ENCODE measurements at regions not wholly inside any gene's neighbourhood (a gene's known extent, or its start where the extent isn't known, plus 50 kb on each side); places are given as distances from the start of the nearest gene placed in this dataset.
"Not testable (repeated sequence)": the region's sequence is repeated elsewhere in the genome, so short reads cannot be mapped to it uniquely, and the experiment has no call there.

DNA sequence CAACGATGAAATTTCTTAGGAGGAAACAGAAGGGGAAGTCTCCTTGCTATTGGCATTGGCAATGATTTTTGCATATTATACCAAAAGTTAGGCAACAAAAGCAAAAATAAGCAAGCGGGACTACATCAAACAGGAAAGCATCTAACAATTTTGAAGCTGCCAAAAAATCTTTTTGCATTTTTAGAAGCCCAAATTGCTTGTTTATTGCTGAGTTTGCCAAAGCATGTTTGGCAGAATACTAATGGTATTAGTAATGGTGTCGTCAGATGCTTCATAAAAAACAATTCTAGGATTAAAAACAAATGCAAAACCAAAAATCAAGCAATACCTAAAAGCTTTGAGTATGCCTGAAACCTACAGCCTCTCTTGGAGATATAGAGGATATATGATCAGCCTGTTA lies 80.0 kb downstream of the GALR1 start:
- in situ Hi-C loops (cut with MboI; ENCODE audit: low sequenced_read_pairs): no loop called here

- in situ Hi-C loops (cut with MboI; ENCODE audit: low sequenced_read_pairs): no loop called here
Observed at GRCh38 chr18:77334876-77335275, 85.2 kb downstream of the GALR1 start.

- in situ Hi-C loops (cut with MboI; ENCODE audit: low sequenced_read_pairs): no loop called here
Observed at GRCh38 chr18:77337604-77338003, 88.0 kb downstream of the GALR1 start.

- in situ Hi-C loops (cut with MboI; ENCODE audit: low sequenced_read_pairs): no loop called here
Observed at GRCh38 chr18:77339093-77339492, 89.4 kb downstream of the GALR1 start.

DNA sequence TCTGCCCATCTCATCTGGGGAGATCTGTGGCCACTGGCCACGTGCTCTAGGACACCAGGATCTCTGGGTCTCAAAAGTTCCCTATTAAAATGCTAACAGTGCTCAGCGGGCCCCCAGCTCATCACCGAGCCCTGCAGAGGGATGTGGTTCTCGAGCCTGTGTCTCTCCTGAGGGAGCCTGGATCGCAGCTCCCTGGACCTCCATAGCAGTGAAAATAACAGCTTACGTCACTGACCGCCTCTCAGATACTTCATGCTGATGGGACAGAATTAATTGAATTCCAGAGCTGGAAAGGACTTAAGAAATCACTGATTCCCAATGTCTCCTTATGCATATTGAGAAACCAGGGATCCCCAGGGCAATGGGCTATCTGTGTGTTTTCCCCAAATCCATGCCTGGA lies 90.0 kb downstream of the GALR1 start:
- in situ Hi-C loops (cut with MboI; ENCODE audit: low sequenced_read_pairs): no loop called here

DNA sequence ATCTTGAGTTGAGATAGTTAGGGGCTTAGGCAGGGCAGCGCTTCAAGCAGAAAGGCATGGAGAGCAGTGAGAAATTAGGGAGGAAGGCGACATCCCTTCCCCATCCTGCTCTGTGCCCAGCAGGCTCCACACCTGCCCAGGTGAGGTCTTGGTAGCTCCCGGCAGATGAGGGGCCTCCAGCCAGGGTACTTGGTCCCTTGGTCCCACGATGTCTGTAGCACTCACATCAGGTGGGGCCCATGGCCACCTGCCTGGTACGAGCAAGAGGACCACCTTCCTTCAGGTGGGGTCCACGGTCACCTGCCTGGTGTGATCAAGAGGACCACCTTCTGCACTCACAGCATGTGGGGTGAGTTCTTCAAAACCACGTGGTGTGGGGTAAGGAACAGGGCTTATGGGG lies 91.2 kb downstream of the GALR1 start:
- in situ Hi-C loops (cut with MboI; ENCODE audit: low sequenced_read_pairs): no loop called here

GRCh38 chr18:77341527-77342325 lies 92.1 kb downstream of the GALR1 start:
- in situ Hi-C loops (cut with MboI; ENCODE audit: low sequenced_read_pairs): no loop called here

- in situ Hi-C loops (cut with MboI; ENCODE audit: low sequenced_read_pairs): no loop called here
Observed at GRCh38 chr18:77342736-77343135, 93.1 kb downstream of the GALR1 start.

- in situ Hi-C loops (cut with MboI; ENCODE audit: low sequenced_read_pairs): no loop called here
Observed at GRCh38 chr18:77343846-77344510, 94.3 kb downstream of the GALR1 start.

- in situ Hi-C loops (cut with MboI; ENCODE audit: low sequenced_read_pairs): no loop called here
Observed at GRCh38 chr18:77344786-77345500, 95.3 kb downstream of the GALR1 start.

DNA sequence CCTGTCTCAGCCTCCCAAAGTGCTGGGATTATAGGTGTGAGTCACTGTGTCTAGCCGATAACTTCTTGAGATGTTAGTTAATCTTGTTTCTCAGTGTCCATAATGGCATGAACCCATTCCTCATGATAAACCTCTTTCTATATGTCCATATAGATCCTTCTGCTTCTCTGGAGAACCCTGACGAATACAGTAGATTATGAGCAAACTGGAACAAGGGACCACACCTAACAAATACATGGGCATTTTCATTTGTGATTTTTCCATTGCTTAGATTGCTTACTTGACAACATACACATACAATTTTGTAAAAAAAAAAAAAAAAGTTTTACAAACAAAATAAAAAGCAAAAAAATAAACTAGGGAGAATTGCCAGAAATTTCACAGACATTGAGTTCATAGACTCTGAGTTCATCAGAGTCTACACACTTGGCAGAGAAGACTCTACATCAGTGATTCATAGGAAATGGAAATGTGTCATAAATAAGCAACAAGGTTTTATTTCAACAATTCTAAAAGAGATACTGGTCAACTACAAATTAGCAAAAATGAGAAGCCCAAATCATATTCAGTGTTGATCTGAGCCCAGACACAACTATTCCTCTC lies 96.7 kb downstream of the GALR1 start:
- in situ Hi-C loops (cut with MboI; ENCODE audit: low sequenced_read_pairs): no loop called here

DNA sequence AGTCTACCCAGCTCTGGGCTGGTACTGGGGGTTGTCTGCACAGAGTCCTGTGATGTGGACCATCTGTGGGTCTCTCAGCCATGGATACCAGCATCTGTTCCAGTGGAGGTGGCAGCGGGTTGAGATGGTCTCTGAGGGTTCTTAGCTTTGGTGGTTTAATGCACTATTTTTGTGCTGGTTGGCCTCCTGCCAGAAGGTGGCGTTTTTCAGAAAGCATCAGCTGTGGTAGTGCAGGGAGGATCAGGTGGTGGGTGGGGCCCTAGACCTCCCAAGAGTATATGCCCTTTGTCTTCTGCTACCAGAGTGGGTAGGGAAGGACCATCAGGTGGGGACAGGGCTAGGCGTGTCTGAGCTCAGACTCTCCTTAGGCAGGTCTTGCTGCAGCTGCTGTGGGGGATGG lies 103.7 kb downstream of the GALR1 start:
- in situ Hi-C loops (cut with MboI; ENCODE audit: low sequenced_read_pairs): not testable (repeated sequence)

- in situ Hi-C loops (cut with MboI; ENCODE audit: low sequenced_read_pairs): no loop called here
Observed at GRCh38 chr18:77359561-77360314, 110.1 kb downstream of the GALR1 start.

DNA sequence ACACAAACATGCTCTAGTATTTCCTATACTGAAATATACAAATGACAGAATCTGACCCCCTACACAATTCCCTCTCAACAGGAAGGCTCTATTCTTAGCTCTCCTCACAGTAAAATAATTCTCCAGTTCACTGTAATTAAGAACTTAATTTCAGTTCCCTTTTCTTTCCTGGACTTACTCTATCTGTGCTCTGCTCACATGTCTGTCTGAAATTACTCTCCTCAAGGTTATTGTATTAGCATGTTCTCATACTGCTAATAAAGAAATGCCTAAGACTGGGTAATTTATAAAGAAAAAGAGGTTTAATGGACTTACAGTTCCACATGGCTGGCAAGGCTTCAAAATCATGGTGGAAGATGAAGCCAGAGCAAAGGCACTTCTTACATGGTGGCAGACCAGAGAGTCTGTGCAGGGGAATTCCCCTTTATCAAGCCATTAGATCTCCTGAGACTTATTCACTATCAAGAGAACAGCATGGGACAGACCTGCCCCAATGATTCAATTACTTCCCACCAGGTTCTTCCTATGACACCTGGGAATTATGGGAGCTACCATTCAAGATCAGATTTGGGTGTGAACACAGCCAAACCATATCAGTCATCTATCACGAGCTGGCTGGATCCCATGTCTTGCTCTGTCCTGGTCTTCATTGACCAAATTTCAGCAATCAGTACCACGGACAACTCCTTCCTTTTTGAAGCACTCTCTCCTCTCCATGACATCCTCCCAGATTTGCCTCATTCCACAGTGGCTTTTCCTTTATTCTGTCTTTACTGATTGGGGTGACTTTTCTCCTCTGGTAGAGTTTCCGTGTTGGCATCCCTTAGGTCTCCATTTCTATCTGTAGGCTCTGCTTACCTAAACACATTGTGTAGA lies 110.9 kb downstream of the GALR1 start:
- in situ Hi-C loops (cut with MboI; ENCODE audit: low sequenced_read_pairs): no loop called here

DNA sequence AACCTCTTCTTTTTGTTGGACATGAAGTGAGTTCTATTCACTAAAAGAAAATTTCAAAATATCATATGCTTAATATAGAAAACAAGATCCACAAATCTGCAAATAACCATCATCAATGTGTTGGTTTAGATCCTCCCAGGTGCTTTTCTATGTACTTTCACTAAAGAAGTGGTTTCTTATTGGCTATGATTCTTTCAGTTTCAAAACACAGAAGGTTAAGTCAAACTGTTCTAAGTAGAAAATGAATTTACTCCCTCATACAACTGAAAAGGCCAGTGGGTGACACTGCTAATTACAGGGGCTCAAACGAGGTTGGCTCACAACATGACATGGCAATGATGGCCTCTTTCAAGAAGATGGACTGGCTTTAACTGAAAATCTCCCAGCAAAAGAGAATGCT lies 111.7 kb downstream of the GALR1 start:
- in situ Hi-C loops (cut with MboI; ENCODE audit: low sequenced_read_pairs): no loop called here

- in situ Hi-C loops (cut with MboI; ENCODE audit: low sequenced_read_pairs): no loop called here
Observed at GRCh38 chr18:77365667-77366066, 116.0 kb downstream of the GALR1 start.

- in situ Hi-C loops (cut with MboI; ENCODE audit: low sequenced_read_pairs): no loop called here
Observed at GRCh38 chr18:77366067-77366719, 116.5 kb downstream of the GALR1 start.

GRCh38 chr18:77366720-77367641 lies 117.3 kb downstream of the GALR1 start:
- in situ Hi-C loops (cut with MboI; ENCODE audit: low sequenced_read_pairs): no loop called here

All from HL-60/S4 treated with phorbol 12-myristate 13-acetate at 8.2 ng/mL for 4 days and 3 days (cell line).